H54 (cell line): ENCODE measurements at regions not wholly inside any gene's neighbourhood (a gene's known extent, or its start where the extent isn't known, plus 50 kb on each side); places are given as distances from the start of the nearest gene placed in this dataset.

ENCODE experiments used
- DNase-seq: peaks from one replicate; pipeline ENCODE4 v3.0.0; 2011; ENCODE audit warnings: low spot score, mixed read lengths; ENCODE audit not compliant: insufficient read length
- FAIRE-seq: peaks from 3 replicates; lab custom pipeline; 2011; peaks lifted over from hg19 to GRCh38; lab: Jason Lieb, UNC
- POLR2A ChIP-seq: IDR thresholded peaks from 2 replicates; pipeline ENCODE4 v1.6.1; 2011; ENCODE audit warnings: low read depth, mild to moderate bottlenecking, low read length

GRCh38 chr5:155097995-155098394, 84.4 kb downstream of the KIF4B start:
- FAIRE-seq (no peak), DNase-seq (no peak)
- TF ChIP-seq POLR2A, result no peak

GRCh38 chr5:155098433-155098832, 84.9 kb downstream of the KIF4B start:
- DNase-seq, result no peak
- no peak for FAIRE-seq
- TF ChIP-seq POLR2A, result no peak

- FAIRE-seq (no peak), DNase-seq (no peak)
- no peak for TF ChIP-seq POLR2A
Observed at GRCh38 chr5:155101697-155102096, 88.1 kb downstream of the KIF4B start.

- no peak for TF ChIP-seq POLR2A
- DNase-seq, result no peak
- no peak for FAIRE-seq
Observed at GRCh38 chr5:155103146-155103545, 89.6 kb downstream of the KIF4B start.

- FAIRE-seq (no peak), DNase-seq (no peak)
Observed at GRCh38 chr5:155104441-155104840, 90.9 kb downstream of the KIF4B start.

GRCh38 chr5:155106221-155106620, 92.7 kb downstream of the KIF4B start:
- TF ChIP-seq POLR2A, result no peak
- FAIRE-seq, result no peak
- no peak for DNase-seq

More at GRCh38 chr5:155104441-155104840, 90.9 kb downstream of the KIF4B start:
- no peak for TF ChIP-seq POLR2A

- FAIRE-seq (no peak), DNase-seq (no peak)
- TF ChIP-seq POLR2A, result no peak
Observed at GRCh38 chr5:155113888-155114287, 100.3 kb downstream of the KIF4B start.

- TF ChIP-seq POLR2A, result no peak
- DNase-seq (no peak), FAIRE-seq (no peak)
Observed at GRCh38 chr5:155114655-155115054, 101.1 kb downstream of the KIF4B start.

GRCh38 chr5:155116456-155117251, 103.1 kb downstream of the KIF4B start:
- no peak for DNase-seq
- no peak for FAIRE-seq
- TF ChIP-seq POLR2A, result no peak

- no peak for TF ChIP-seq POLR2A
- DNase-seq (no peak), FAIRE-seq (no peak)
Observed at GRCh38 chr5:155125551-155126095, 112.1 kb downstream of the KIF4B start.

GRCh38 chr5:155126573-155126972, 113.0 kb downstream of the KIF4B start:
- no peak for TF ChIP-seq POLR2A
- no peak for FAIRE-seq
- no peak for DNase-seq

- no peak for FAIRE-seq
Observed at GRCh38 chr5:155127552-155127951, 114.0 kb downstream of the KIF4B start.

GRCh38 chr5:155128786-155129512, 115.4 kb downstream of the KIF4B start:
- DNase-seq (no peak), FAIRE-seq (no peak)
- TF ChIP-seq POLR2A, result no peak

More at GRCh38 chr5:155127552-155127951, 114.0 kb downstream of the KIF4B start:
- no peak for DNase-seq
- no peak for TF ChIP-seq POLR2A

- no peak for DNase-seq
- no peak for TF ChIP-seq POLR2A
- no peak for FAIRE-seq
Observed at GRCh38 chr5:155129513-155129880, 115.9 kb downstream of the KIF4B start.
